ENCODE measurements at regions not wholly inside any gene's neighbourhood (a gene's known extent, or its start where the extent isn't known, plus 50 kb on each side); places are given as distances from the start of the nearest gene placed in this dataset.

- H3K36me3 ChIP-seq (ENCODE audit: control insufficient read depth in 2 of 2, extremely low read depth in 1 of 2, insufficient read depth in 2 of 2, low read length in 2 of 2), result no peaks in the 10 kb centered on the region
- DNase-seq (ENCODE audit: low read depth, low spot score), result no peak
- no peaks in the 10 kb centered on the region for H3K27me3 ChIP-seq (ENCODE audit: control insufficient read depth in 2 of 2, insufficient read depth in 2 of 2, low read length in 2 of 2)
- no peak overlapping the region for H3K27ac ChIP-seq (ENCODE audit: insufficient read depth, low read depth, low read length)
- H3K9me1 ChIP-seq (replicated peaks; ENCODE audit: control insufficient read depth, extremely low read depth, insufficient read depth, low read length), result no peaks in the 10 kb centered on the region
- H3K9me3 ChIP-seq (replicated peaks; ENCODE audit: control insufficient read depth, insufficient read depth, low read length), result no peaks in the 10 kb centered on the region
- H3K4me1 ChIP-seq (ENCODE audit: control insufficient read depth, extremely low read depth, insufficient read depth, low read length), result no peaks in the 10 kb centered on the region
- H2AFZ ChIP-seq (ENCODE audit: low read depth, low read length), result no peak overlapping the region
- no TSS peak for BruUV-seq (replicated peaks)
- no peak overlapping the region for H3K4me3 ChIP-seq (replicated peaks in 1 of 3; ENCODE audit: insufficient read depth in 1 of 3, low read depth in 1 of 3, low read length in 3 of 3)
- H3K9ac ChIP-seq (replicated peaks; ENCODE audit: extremely low read depth, insufficient read depth, low read length), result no peak overlapping the region
- ChIA-PET POLR2A (no interaction called here), CTCF (interaction anchor here (0.8 kb wide), 1 partner anchor 45 kb away, joined by 3 read pairs; no protein-coding TSS in a partner anchor)
- TF ChIP-seq EZH2 (IDR thresholded peaks at IDR 0.05; ENCODE audit: borderline replicate concordance, low read depth, low read length, severe bottlenecking) (no peak), JUN (IDR thresholded peaks at IDR 0.05; ENCODE audit: borderline replicate concordance, insufficient read depth, insufficient read length, low read depth) (no peak), CTCF (IDR thresholded peaks at IDR 0.05; ENCODE audit: extremely low read depth in 1 of 2, insufficient read depth in 1 of 2, low read depth in 1 of 2, low read length in 2 of 2) (no peak)
- H3K79me2 ChIP-seq (ENCODE audit: control insufficient read depth, insufficient read depth, low read length), result no peaks in the 10 kb centered on the region
- H3K4me2 ChIP-seq (ENCODE audit: insufficient read depth, low read length), result no peak overlapping the region
- no peak for FAIRE-seq
- no peaks in the 10 kb centered on the region for H4K20me1 ChIP-seq (replicated peaks; ENCODE audit: control insufficient read depth, extremely low read depth, insufficient read depth, low read length)
- dilution Hi-C loops (cut with MboI; ENCODE audit: extremely low pct_ligation_motif_present, low sequenced_read_pairs) (no loop called here), intact Hi-C loops (cut with micrococcal nuclease) (no loop called here)
These were observed 216.9 kb upstream of the NEIL3 start for GRCh38 chr4:177092807-177093206.

- H3K9me3 ChIP-seq (replicated peaks; ENCODE audit: control insufficient read depth, insufficient read depth, low read length), result no peaks in the 10 kb centered on the region
- DNase-seq (ENCODE audit: low read depth, low spot score) (no peak), FAIRE-seq (no peak)
- H3K36me3 ChIP-seq (ENCODE audit: control insufficient read depth in 2 of 2, extremely low read depth in 1 of 2, insufficient read depth in 2 of 2, low read length in 2 of 2), result no peaks in the 10 kb centered on the region
- POLR2A ChIA-PET, result interaction anchor here (0.7 kb wide), 1 partner anchor 188 kb away, joined by 3 read pairs; no protein-coding TSS in a partner anchor
- H3K9ac ChIP-seq (replicated peaks; ENCODE audit: extremely low read depth, insufficient read depth, low read length), result no peak overlapping the region
- no peak overlapping the region for H3K4me3 ChIP-seq (replicated peaks in 1 of 3; ENCODE audit: insufficient read depth in 1 of 3, low read depth in 1 of 3, low read length in 3 of 3)
- BruUV-seq (replicated peaks), result no TSS peak
- no peak overlapping the region for H3K27ac ChIP-seq (ENCODE audit: insufficient read depth, low read depth, low read length)
- dilution Hi-C loops (cut with MboI; ENCODE audit: extremely low pct_ligation_motif_present, low sequenced_read_pairs), result no loop called here
- no peaks in the 10 kb centered on the region for H3K4me1 ChIP-seq (ENCODE audit: control insufficient read depth, extremely low read depth, insufficient read depth, low read length)
- H2AFZ ChIP-seq (ENCODE audit: low read depth, low read length), result no peak overlapping the region
- H4K20me1 ChIP-seq (replicated peaks; ENCODE audit: control insufficient read depth, extremely low read depth, insufficient read depth, low read length), result no peaks in the 10 kb centered on the region
- H3K9me1 ChIP-seq (replicated peaks; ENCODE audit: control insufficient read depth, extremely low read depth, insufficient read depth, low read length), result no peaks in the 10 kb centered on the region
- intact Hi-C loops (cut with micrococcal nuclease), result no loop called here
- H3K4me2 ChIP-seq (ENCODE audit: insufficient read depth, low read length), result no peak overlapping the region
- CTCF ChIA-PET, result interaction anchor here (1.6 kb wide), 1 partner anchor 46 kb away, joined by 4 read pairs; no protein-coding TSS in a partner anchor
- no peaks in the 10 kb centered on the region for H3K79me2 ChIP-seq (ENCODE audit: control insufficient read depth, insufficient read depth, low read length)
- H3K27me3 ChIP-seq (ENCODE audit: control insufficient read depth in 2 of 2, insufficient read depth in 2 of 2, low read length in 2 of 2), result no peaks in the 10 kb centered on the region
- no peak for TF ChIP-seq JUN (IDR thresholded peaks at IDR 0.05; ENCODE audit: borderline replicate concordance, insufficient read depth, insufficient read length, low read depth)
- TF ChIP-seq FOS (IDR thresholded peaks at IDR 0.05; ENCODE audit: borderline replicate concordance, insufficient read depth, low read length), result no peak
- TF ChIP-seq EZH2 (IDR thresholded peaks at IDR 0.05; ENCODE audit: borderline replicate concordance, low read depth, low read length, severe bottlenecking), result no peak
- TF ChIP-seq MAX (IDR thresholded peaks at IDR 0.05; ENCODE audit: insufficient read depth, insufficient read length), result no peak
- no peak for TF ChIP-seq MYC (IDR thresholded peaks at IDR 0.05; ENCODE audit: low read depth, low read length)
- no peak for TF ChIP-seq CTCF (IDR thresholded peaks at IDR 0.05; ENCODE audit: extremely low read depth in 1 of 2, insufficient read depth in 1 of 2, low read depth in 1 of 2, low read length in 2 of 2)
- TF ChIP-seq POLR2AphosphoS5 (IDR thresholded peaks at IDR 0.05; ENCODE audit: insufficient read depth, low read depth, low read length), result no peak
- no peak for TF ChIP-seq POLR2A (IDR thresholded peaks at IDR 0.05; ENCODE audit: low read depth, low read length)
- TF ChIP-seq GATA2 (IDR thresholded peaks at IDR 0.05; ENCODE audit: insufficient read depth, insufficient read length, low read depth, low read length), result no peak
These were observed 215.7 kb upstream of the NEIL3 start for GRCh38 chr4:177093964-177094363.
